ENCODE measurements at regions not wholly inside any gene's neighbourhood (a gene's known extent, or its start where the extent isn't known, plus 50 kb on each side); places are given as distances from the start of the nearest gene placed in this dataset.
A peak's percentile ranks its signal among the peaks of the same experiment; 100 is the strongest.

DNA sequence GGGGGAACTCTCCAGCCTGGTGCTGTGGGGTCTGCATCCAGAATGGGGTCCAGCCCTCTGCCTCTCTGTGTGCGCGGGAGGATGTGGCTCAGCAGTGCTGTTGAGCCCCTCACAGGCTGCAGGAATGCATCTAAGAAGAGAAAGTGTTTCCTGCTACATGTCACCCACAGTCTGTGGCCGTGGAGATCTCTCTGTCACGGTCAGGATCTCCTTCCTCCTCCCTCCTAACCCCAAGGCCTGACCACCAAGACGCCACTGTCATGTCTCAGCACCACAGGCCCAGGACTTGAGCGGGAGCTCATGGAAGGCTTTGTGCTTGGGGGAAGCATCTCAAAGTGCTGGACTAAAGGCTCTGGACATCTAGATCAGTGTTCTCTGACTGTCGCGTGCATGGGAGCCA, 90.1 kb downstream of the SREK1 start:
- no peaks in the 10 kb centered on the region for H4K20me1 ChIP-seq (ENCODE audit: insufficient read depth, low read length, poor library complexity, severe bottlenecking)

DNA sequence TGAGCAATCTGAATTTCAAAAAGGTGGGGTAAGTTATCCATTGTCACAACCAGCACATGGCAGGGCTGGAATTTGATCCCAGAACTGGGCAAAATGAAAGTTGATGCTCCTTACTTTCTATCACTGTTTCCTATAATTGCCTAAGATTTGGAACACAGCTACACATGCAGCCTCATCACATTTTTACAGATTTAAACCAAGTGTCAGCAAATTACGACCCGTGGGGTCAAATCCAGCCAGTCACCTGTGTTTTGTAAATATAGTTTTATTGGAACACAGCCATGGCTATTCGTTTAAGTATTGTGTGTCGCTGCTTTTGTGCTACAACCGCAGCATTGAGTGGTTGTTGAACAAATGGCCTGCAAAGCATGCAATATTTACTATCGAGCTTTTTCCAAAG, 94.3 kb downstream of the SREK1 start:
- Histone ChIP-seq H3K4me2 (ENCODE audit: low read depth, low read length, poor library complexity, severe bottlenecking) (no peak overlapping the region), H3K4me1 (ENCODE audit: insufficient read depth, low read length, poor library complexity, severe bottlenecking) (no peaks in the 10 kb centered on the region), H3K9me2 (replicated peaks; ENCODE audit: low read depth, low read length) (no peaks in the 10 kb centered on the region), H3K9me3 (ENCODE audit: insufficient read depth, low read depth, low read length) (no peaks in the 10 kb centered on the region), H3K36me3 (ENCODE audit: insufficient read depth, low read length) (no peaks in the 10 kb centered on the region), H3K79me2 (ENCODE audit: insufficient read depth, low read length) (no peaks in the 10 kb centered on the region), H4K20me1 (ENCODE audit: insufficient read depth, low read length, poor library complexity, severe bottlenecking) (no peaks in the 10 kb centered on the region), H3K4me3 (ENCODE audit: low read length, poor library complexity, severe bottlenecking) (no peak overlapping the region), H2AFZ (ENCODE audit: low read length) (no peak overlapping the region), H3K27me3 (ENCODE audit: insufficient read depth, low read length, poor library complexity, severe bottlenecking) (no peaks in the 10 kb centered on the region), H3F3A (ENCODE audit: low read depth) (no peaks in the 10 kb centered on the region), H3K9ac (ENCODE audit: low read depth, low read length, poor library complexity, severe bottlenecking) (no peak overlapping the region)
- TF ChIP-seq EZH2phosphoT487 (IDR thresholded peaks at IDR 0.05; ENCODE audit: borderline replicate concordance) = no peak
- no peak for TF ChIP-seq CTCF (conservative IDR thresholded peaks at IDR 0.05; ENCODE audit: low read length)

More for the DNA sequence above, 90.1 kb downstream of the SREK1 start:
- no peaks in the 10 kb centered on the region for H3K4me1 ChIP-seq (ENCODE audit: insufficient read depth, low read length, poor library complexity, severe bottlenecking)
- no peaks in the 10 kb centered on the region for H3F3A ChIP-seq (ENCODE audit: low read depth)
- no peak overlapping the region for H3K4me2 ChIP-seq (ENCODE audit: low read depth, low read length, poor library complexity, severe bottlenecking)
- H3K4me3 ChIP-seq (ENCODE audit: low read length, poor library complexity, severe bottlenecking) = no peak overlapping the region
- no peaks in the 10 kb centered on the region for H3K36me3 ChIP-seq (ENCODE audit: insufficient read depth, low read length)
- H3K9me2 ChIP-seq (replicated peaks; ENCODE audit: low read depth, low read length) = no peaks in the 10 kb centered on the region
- TF ChIP-seq CTCF (conservative IDR thresholded peaks at IDR 0.05; ENCODE audit: low read length) = no peak
- no peak for TF ChIP-seq EZH2phosphoT487 (IDR thresholded peaks at IDR 0.05; ENCODE audit: borderline replicate concordance)
- no peaks in the 10 kb centered on the region for H3K9me3 ChIP-seq (ENCODE audit: insufficient read depth, low read depth, low read length)
- H3K79me2 ChIP-seq (ENCODE audit: insufficient read depth, low read length) = no peaks in the 10 kb centered on the region
- H3K9ac ChIP-seq (ENCODE audit: low read depth, low read length, poor library complexity, severe bottlenecking) = no peak overlapping the region
- no peaks in the 10 kb centered on the region for H3K27me3 ChIP-seq (ENCODE audit: insufficient read depth, low read length, poor library complexity, severe bottlenecking)
- H2AFZ ChIP-seq (ENCODE audit: low read length) = no peak overlapping the region

DNA sequence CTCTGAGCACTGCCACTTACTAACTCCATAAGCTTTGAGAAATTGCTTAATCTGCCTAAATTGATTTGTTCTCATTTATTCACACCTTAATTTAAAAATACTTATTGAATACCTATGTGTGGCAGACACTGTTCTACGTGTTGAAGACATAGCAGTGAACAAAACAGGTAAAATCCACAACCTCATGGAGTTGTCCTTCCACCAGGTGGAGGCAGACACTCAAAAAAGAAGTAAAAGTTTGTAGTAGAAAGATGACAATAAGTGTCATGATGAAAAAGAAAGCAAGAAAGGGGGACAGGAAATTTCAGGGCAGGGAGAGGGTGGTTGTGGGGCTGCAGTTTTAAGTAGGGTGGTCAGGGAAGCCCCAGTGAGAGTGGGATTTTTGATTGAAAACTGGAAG, 94.9 kb downstream of the SREK1 start:
- H4K20me1 ChIP-seq (ENCODE audit: insufficient read depth, low read length, poor library complexity, severe bottlenecking) = no peaks in the 10 kb centered on the region
- TF ChIP-seq EZH2phosphoT487 (IDR thresholded peaks at IDR 0.05; ENCODE audit: borderline replicate concordance) = no peak
- TF ChIP-seq CTCF (conservative IDR thresholded peaks at IDR 0.05; ENCODE audit: low read length) = peak; percentile 44
- no peak overlapping the region for H2AFZ ChIP-seq (ENCODE audit: low read length)
- H3K79me2 ChIP-seq (ENCODE audit: insufficient read depth, low read length) = no peaks in the 10 kb centered on the region
- H3K9ac ChIP-seq (ENCODE audit: low read depth, low read length, poor library complexity, severe bottlenecking) = no peak overlapping the region
- no peaks in the 10 kb centered on the region for H3K36me3 ChIP-seq (ENCODE audit: insufficient read depth, low read length)
- H3K9me3 ChIP-seq (ENCODE audit: insufficient read depth, low read depth, low read length) = no peaks in the 10 kb centered on the region
- H3K9me2 ChIP-seq (replicated peaks; ENCODE audit: low read depth, low read length) = no peaks in the 10 kb centered on the region
- no peaks in the 10 kb centered on the region for H3K27me3 ChIP-seq (ENCODE audit: insufficient read depth, low read length, poor library complexity, severe bottlenecking)
- H3F3A ChIP-seq (ENCODE audit: low read depth) = no peaks in the 10 kb centered on the region
- H3K4me3 ChIP-seq (ENCODE audit: low read length, poor library complexity, severe bottlenecking) = no peak overlapping the region
- no peaks in the 10 kb centered on the region for H3K4me1 ChIP-seq (ENCODE audit: insufficient read depth, low read length, poor library complexity, severe bottlenecking)
- H3K4me2 ChIP-seq (ENCODE audit: low read depth, low read length, poor library complexity, severe bottlenecking) = no peak overlapping the region
